H9 (cell line): ENCODE measurements at regions not wholly inside any gene's neighbourhood (a gene's known extent, or its start where the extent isn't known, plus 50 kb on each side); places are given as distances from the start of the nearest gene placed in this dataset.

Experiments used
- DNase-seq: peaks from one replicate; pipeline ENCODE4 v3.0.0-alpha.2; 2017
- H2AFZ ChIP-seq: one replicate; pipeline ENCODE4 v1.6.1; 2013; ENCODE audit warnings: mild to moderate bottlenecking, low read length, control low read depth, moderate library complexity
- H2AK5ac ChIP-seq: 2 replicates; pipeline ENCODE4 v1.6.1; 2013; ENCODE audit warnings: low read length, control low read depth, mixed read lengths; ENCODE audit not compliant: insufficient read length
- H2BK120ac ChIP-seq: one replicate; pipeline ENCODE4 v1.6.1; 2013; ENCODE audit warnings: low read depth, mild to moderate bottlenecking, low read length, control low read depth, inconsistent platforms; ENCODE audit not compliant: poor library complexity, severe bottlenecking
- H2BK12ac ChIP-seq: 2 replicates; pipeline ENCODE4 v1.6.1; 2013; ENCODE audit warnings: low read length, control low read depth, mixed read lengths, low read depth; ENCODE audit not compliant: insufficient read length
- H2BK15ac ChIP-seq: 2 replicates; pipeline ENCODE4 v1.6.1; 2013; ENCODE audit warnings: low read depth, low read length, control low read depth
- H2BK20ac ChIP-seq: one replicate; pipeline ENCODE4 v1.6.1; 2013; ENCODE audit warnings: low read depth, mild to moderate bottlenecking, low read length, control low read depth, inconsistent platforms; ENCODE audit not compliant: poor library complexity, severe bottlenecking
- H2BK5ac ChIP-seq: 2 replicates; pipeline ENCODE4 v1.6.1; 2013; ENCODE audit warnings: low read length, control low read depth, mixed read lengths; ENCODE audit not compliant: insufficient read length
- H3K14ac ChIP-seq: 2 replicates; pipeline ENCODE4 v1.6.1; 2013; ENCODE audit warnings: low read length, control low read depth; ENCODE audit not compliant: insufficient read depth
- H3K18ac ChIP-seq: 2 replicates; pipeline ENCODE4 v1.6.1; 2013; ENCODE audit warnings: low read depth, mild to moderate bottlenecking, mixed read lengths, low read length, control low read depth; ENCODE audit not compliant: insufficient read length
- H3K23ac ChIP-seq: 2 replicates; pipeline ENCODE4 v1.6.1; 2013; ENCODE audit warnings: low read length, control low read depth, mixed read lengths, low read depth; ENCODE audit not compliant: insufficient read length
- H3K23me2 ChIP-seq: 2 replicates; pipeline ENCODE4 v1.6.1; 2013; ENCODE audit warnings: low read depth, mild to moderate bottlenecking, mixed read lengths, low read length, control low read depth; ENCODE audit not compliant: insufficient read length, poor library complexity, severe bottlenecking
- H3K27ac ChIP-seq: 2 replicates; pipeline ENCODE4 v1.5.1; 2013; ENCODE audit warnings: low read length, control low read depth, mixed read lengths, low read depth; ENCODE audit not compliant: insufficient read length
- H3K27me3 ChIP-seq: 2 replicates; pipeline ENCODE4 v1.6.1; 2013; ENCODE audit warnings: low read length, control low read depth, inconsistent platforms; ENCODE audit not compliant: insufficient read depth
- H3K4ac ChIP-seq: 2 replicates; pipeline ENCODE4 v1.6.1; 2013; ENCODE audit warnings: low read depth, mild to moderate bottlenecking, control low read depth, inconsistent platforms, low read length, moderate library complexity
- H3K4me1 ChIP-seq: 2 replicates; pipeline ENCODE4 v1.6.1; 2013; ENCODE audit warnings: low read length, control low read depth, inconsistent platforms; ENCODE audit not compliant: insufficient read depth
- H3K4me2 ChIP-seq: 2 replicates; pipeline ENCODE4 v1.6.1; 2013; ENCODE audit warnings: low read length, control low read depth, mixed read lengths; ENCODE audit not compliant: insufficient read length, insufficient read depth
- H3K56ac ChIP-seq: 2 replicates; pipeline ENCODE4 v1.6.1; 2013; ENCODE audit warnings: low read depth, mild to moderate bottlenecking, mixed read lengths, low read length, control low read depth; ENCODE audit not compliant: insufficient read length
- H3K79me1 ChIP-seq: 2 replicates; pipeline ENCODE4 v1.6.1; 2013; ENCODE audit warnings: low read depth, mild to moderate bottlenecking, moderate library complexity, low read length, control low read depth, inconsistent platforms; ENCODE audit not compliant: insufficient read depth, poor library complexity, severe bottlenecking
- H3K79me2 ChIP-seq: 2 replicates; pipeline ENCODE4 v1.6.1; 2013; ENCODE audit warnings: low read length, control low read depth, inconsistent platforms; ENCODE audit not compliant: insufficient read depth
- H3K9ac ChIP-seq: 2 replicates; pipeline ENCODE4 v1.6.1; 2013; ENCODE audit warnings: low read length, control low read depth, mixed read lengths; ENCODE audit not compliant: insufficient read length; ENCODE audit errors: extremely low read depth
- H3K9me3 ChIP-seq: one replicate; pipeline ENCODE4 v1.6.1; 2013; ENCODE audit warnings: low read depth, low read length, inconsistent platforms; ENCODE audit not compliant: control insufficient read depth
- H3T11ph ChIP-seq: one replicate; pipeline ENCODE4 v1.6.1; 2013; ENCODE audit warnings: mild to moderate bottlenecking, low read length, control low read depth, inconsistent platforms
- H4K20me1 ChIP-seq: one replicate; pipeline ENCODE4 v1.6.1; 2013; ENCODE audit not compliant: control insufficient read depth, insufficient read length, insufficient read depth
- H4K5ac ChIP-seq: 2 replicates; pipeline ENCODE4 v1.6.1; 2013; ENCODE audit warnings: low read depth, mild to moderate bottlenecking, mixed read lengths, low read length, control low read depth; ENCODE audit not compliant: insufficient read length
- H4K8ac ChIP-seq: replicated peaks from 2 replicates; pipeline ENCODE4 v1.6.1; 2013; ENCODE audit warnings: low read length, control low read depth, mixed read lengths, low read depth; ENCODE audit not compliant: insufficient read length
- H4K91ac ChIP-seq: 2 replicates; pipeline ENCODE4 v1.6.1; 2013; ENCODE audit warnings: low read depth, mild to moderate bottlenecking, moderate library complexity, mixed read lengths, low read length, control low read depth; ENCODE audit not compliant: insufficient read length
- H3K27ac Mint-ChIP-seq, 3 experiments: 2 replicates in 2 of 3; 3 replicates in 1 of 3; pipeline ENCODE4 v1.8.0; 2020 to 2021; ENCODE audit warnings: mixed read lengths in 3 of 3, mild to moderate bottlenecking in 1 of 3, moderate library complexity in 1 of 3
- H3K27me3 Mint-ChIP-seq: 2 replicates; pipeline ENCODE4 v1.8.0; 2021; ENCODE audit warnings: low read depth, mild to moderate bottlenecking, moderate library complexity, mixed read lengths
- H3K36me3 Mint-ChIP-seq, 3 experiments: 2 replicates in 2 of 3; 3 replicates in 1 of 3; pipeline ENCODE4 v1.8.0; 2020 to 2021; ENCODE audit warnings: low read depth in 3 of 3, mixed read lengths in 3 of 3; ENCODE audit not compliant: insufficient read depth in 1 of 3
- H3K4me1 Mint-ChIP-seq, 2 experiments: 2 replicates each; pipeline ENCODE4 v1.8.0; 2020; ENCODE audit warnings: mixed read lengths in 2 of 2
- H3K4me3 Mint-ChIP-seq, 2 experiments: 2 replicates in 1 of 2; 3 replicates in 1 of 2; pipeline ENCODE4 v1.8.0; 2020 to 2021; ENCODE audit warnings: mild to moderate bottlenecking in 2 of 2, mixed read lengths in 2 of 2, moderate library complexity in 1 of 2
- H3K9me3 Mint-ChIP-seq, 2 experiments: 2 replicates in 1 of 2; 3 replicates in 1 of 2; pipeline ENCODE4 v1.8.0; 2020; ENCODE audit warnings: mild to moderate bottlenecking in 2 of 2, mixed read lengths in 2 of 2, moderate library complexity in 1 of 2
- CTCF ChIP-seq: fragments of 200-600 bp; sonication (generic); conservative IDR thresholded peaks from 3 replicates; pipeline ENCODE4 v1.8.0; 2021; ENCODE audit warnings: antibody characterized with exemption, mild to moderate bottlenecking
- WGBS: extraction: QIAGEN DNeasy Blood & Tissue Kit; methylation state at CpG from one replicate; pipeline ENCODE4 v1.1.7; 2013; ENCODE audit warnings: missing lambda C conversion rate, low lambda C conversion rate, mixed read lengths; ENCODE audit not compliant: insufficient read length; ENCODE audit errors: extremely low coverage; 5-methylcytosine and 5-hydroxymethylcytosine counted together

- Histone ChIP-seq H2BK120ac (no peak overlapping the region), H3K9me3 (no peaks in the 10 kb centered on the region), H3K14ac (no peak overlapping the region), H2BK5ac (no peak overlapping the region), H4K8ac (no peak overlapping the region), H3K18ac (no peak overlapping the region), H3K4me1 (no peaks in the 10 kb centered on the region), H2AK5ac (no peak overlapping the region), H3K79me1 (no peaks in the 10 kb centered on the region), H3K23me2 (no peaks in the 10 kb centered on the region), H2BK20ac (no peak overlapping the region), H3K79me2 (no peaks in the 10 kb centered on the region), H2AFZ (no peak overlapping the region), H2BK12ac (no peak overlapping the region), H3K9ac (no peak overlapping the region), H3K56ac (no peak overlapping the region), H4K91ac (no peak overlapping the region), H3K27me3 (no peaks in the 10 kb centered on the region), H4K20me1 (no peaks in the 10 kb centered on the region), H3K23ac (no peak overlapping the region), H3K27ac (no peak overlapping the region), H3K4me2 (no peak overlapping the region), H3T11ph (no peak overlapping the region), H4K5ac (no peak overlapping the region), H3K4ac (no peak overlapping the region), H2BK15ac (no peak overlapping the region)
- no peak for TF ChIP-seq CTCF
- Mint-ChIP-seq H3K36me3 (no peaks in the 10 kb centered on the region), H3K9me3 (no peaks in the 10 kb centered on the region; a peak in 2 of 5 replicates), H3K4me1 (peaks cover 5 to 8% of the 10 kb centered on the region in 2 experiments), H3K27me3 (no peaks in the 10 kb centered on the region), H3K27ac (no peak overlapping the region), H3K4me3 (no peak overlapping the region)
- no CpG with 5 or more reads among the region's 1 CpG for WGBS
- no peak for DNase-seq
Observed at GRCh38 chr1:86228546-86228945, 72.0 kb upstream of the COL24A1 start.
